ENCODE measurements at regions not wholly inside any gene's neighbourhood (a gene's known extent, or its start where the extent isn't known, plus 50 kb on each side); places are given as distances from the start of the nearest gene placed in this dataset.

- H3K27ac ChIP-seq = no peak overlapping the region
- H3K36me3 ChIP-seq = no peaks in the 10 kb centered on the region
- no peak overlapping the region for H3K4me3 ChIP-seq
- no peak for DNase-seq (ENCODE audit: low read depth in 1 of 2, low spot score in 2 of 2)
- H3K9me3 ChIP-seq (replicated peaks) = no peaks in the 10 kb centered on the region
- H3K4me1 ChIP-seq (replicated peaks) = no peaks in the 10 kb centered on the region
- H3K27me3 ChIP-seq (replicated peaks) = no peaks in the 10 kb centered on the region
Observed at GRCh38 chr12:91561958-91562325, 379.3 kb upstream of the DCN start.

GRCh38 chr12:91561301-91561957 is 378.8 kb upstream of the DCN start:
- H3K4me3 ChIP-seq = no peak overlapping the region
- H3K9me3 ChIP-seq (replicated peaks) = no peaks in the 10 kb centered on the region
- DNase-seq (ENCODE audit: low read depth in 1 of 2, low spot score in 2 of 2) = no peak
- H3K36me3 ChIP-seq = no peaks in the 10 kb centered on the region
- no peaks in the 10 kb centered on the region for H3K27me3 ChIP-seq (replicated peaks)
- H3K4me1 ChIP-seq (replicated peaks) = no peaks in the 10 kb centered on the region
- no peak overlapping the region for H3K27ac ChIP-seq

- Histone ChIP-seq H3K27me3 (replicated peaks) (no peaks in the 10 kb centered on the region), H3K9me3 (replicated peaks) (no peaks in the 10 kb centered on the region), H3K4me3 (no peak overlapping the region), H3K36me3 (no peaks in the 10 kb centered on the region), H3K27ac (no peak overlapping the region), H3K4me1 (replicated peaks) (no peaks in the 10 kb centered on the region)
- no peak for DNase-seq (ENCODE audit: low read depth in 1 of 2, low spot score in 2 of 2)
Observed at GRCh38 chr12:91556909-91557308, 374.3 kb upstream of the DCN start.

GRCh38 chr12:91555436-91556415 is 373.1 kb upstream of the DCN start:
- DNase-seq (ENCODE audit: low read depth in 1 of 2, low spot score in 2 of 2) = no peak
- Histone ChIP-seq H3K36me3 (no peaks in the 10 kb centered on the region), H3K4me3 (no peak overlapping the region), H3K27me3 (replicated peaks) (no peaks in the 10 kb centered on the region), H3K4me1 (replicated peaks) (no peaks in the 10 kb centered on the region), H3K9me3 (replicated peaks) (no peaks in the 10 kb centered on the region), H3K27ac (no peak overlapping the region)

GRCh38 chr12:91551927-91552326 is 369.3 kb upstream of the DCN start:
- no peaks in the 10 kb centered on the region for H3K36me3 ChIP-seq
- no peaks in the 10 kb centered on the region for H3K4me1 ChIP-seq (replicated peaks)
- H3K27ac ChIP-seq = no peak overlapping the region
- H3K9me3 ChIP-seq (replicated peaks) = no peaks in the 10 kb centered on the region
- H3K27me3 ChIP-seq (replicated peaks) = no peaks in the 10 kb centered on the region
- DNase-seq (ENCODE audit: low read depth in 1 of 2, low spot score in 2 of 2) = no peak
- no peak overlapping the region for H3K4me3 ChIP-seq

GRCh38 chr12:91551242-91551641 is 368.6 kb upstream of the DCN start:
- DNase-seq (ENCODE audit: low read depth in 1 of 2, low spot score in 2 of 2) = no peak
- no peak overlapping the region for H3K4me3 ChIP-seq
- no peaks in the 10 kb centered on the region for H3K36me3 ChIP-seq
- no peaks in the 10 kb centered on the region for H3K4me1 ChIP-seq (replicated peaks)
- H3K27me3 ChIP-seq (replicated peaks) = no peaks in the 10 kb centered on the region
- no peak overlapping the region for H3K27ac ChIP-seq
- H3K9me3 ChIP-seq (replicated peaks) = no peaks in the 10 kb centered on the region; the same call in 1 of the 2 replicates

- Histone ChIP-seq H3K36me3 (no peaks in the 10 kb centered on the region), H3K4me3 (no peak overlapping the region), H3K9me3 (replicated peaks) (no peaks in the 10 kb centered on the region; the same call in 1 of the 2 replicates), H3K27ac (no peak overlapping the region), H3K27me3 (replicated peaks) (no peaks in the 10 kb centered on the region), H3K4me1 (replicated peaks) (no peaks in the 10 kb centered on the region)
- no peak for DNase-seq (ENCODE audit: low read depth in 1 of 2, low spot score in 2 of 2)
Observed at GRCh38 chr12:91542666-91543065, 360.0 kb upstream of the DCN start.

- DNase-seq (ENCODE audit: low read depth in 1 of 2, low spot score in 2 of 2) = no peak
- Histone ChIP-seq H3K36me3 (no peaks in the 10 kb centered on the region), H3K4me3 (no peak overlapping the region), H3K4me1 (replicated peaks) (no peaks in the 10 kb centered on the region), H3K27me3 (replicated peaks) (no peaks in the 10 kb centered on the region), H3K9me3 (replicated peaks) (no peaks in the 10 kb centered on the region; the same call in 1 of the 2 replicates), H3K27ac (no peak overlapping the region)
Observed at GRCh38 chr12:91542067-91542466, 359.4 kb upstream of the DCN start.

- Histone ChIP-seq H3K36me3 (no peaks in the 10 kb centered on the region), H3K4me3 (no peak overlapping the region), H3K27me3 (replicated peaks) (no peaks in the 10 kb centered on the region), H3K4me1 (replicated peaks) (no peaks in the 10 kb centered on the region), H3K27ac (no peak overlapping the region), H3K9me3 (replicated peaks) (no peaks in the 10 kb centered on the region)
- no peak for DNase-seq (ENCODE audit: low read depth in 1 of 2, low spot score in 2 of 2)
Observed at GRCh38 chr12:91538418-91538817, 355.8 kb upstream of the DCN start.

GRCh38 chr12:91533366-91533765 is 350.7 kb upstream of the DCN start:
- no peaks in the 10 kb centered on the region for H3K36me3 ChIP-seq
- H3K27me3 ChIP-seq (replicated peaks) = no peaks in the 10 kb centered on the region
- no peaks in the 10 kb centered on the region for H3K9me3 ChIP-seq (replicated peaks)

GRCh38 chr12:91529829-91530228 is 347.2 kb upstream of the DCN start:
- Histone ChIP-seq H3K27me3 (replicated peaks) (no peaks in the 10 kb centered on the region), H3K4me3 (no peak overlapping the region), H3K4me1 (replicated peaks) (no peaks in the 10 kb centered on the region), H3K9me3 (replicated peaks) (no peaks in the 10 kb centered on the region), H3K36me3 (no peaks in the 10 kb centered on the region), H3K27ac (no peak overlapping the region)
- no peak for DNase-seq (ENCODE audit: low read depth in 1 of 2, low spot score in 2 of 2)

More at GRCh38 chr12:91533366-91533765, 350.7 kb upstream of the DCN start:
- Histone ChIP-seq H3K27ac (no peak overlapping the region), H3K4me1 (replicated peaks) (no peaks in the 10 kb centered on the region), H3K4me3 (no peak overlapping the region)
- no peak for DNase-seq (ENCODE audit: low read depth in 1 of 2, low spot score in 2 of 2)

- Histone ChIP-seq H3K27me3 (replicated peaks) (no peaks in the 10 kb centered on the region), H3K27ac (no peak overlapping the region), H3K36me3 (no peaks in the 10 kb centered on the region), H3K9me3 (replicated peaks) (no peaks in the 10 kb centered on the region), H3K4me1 (replicated peaks) (no peaks in the 10 kb centered on the region), H3K4me3 (no peak overlapping the region)
- DNase-seq (ENCODE audit: low read depth in 1 of 2, low spot score in 2 of 2) = no peak
Observed at GRCh38 chr12:91523831-91524230, 341.2 kb upstream of the DCN start.

GRCh38 chr12:91516695-91517047 is 334.1 kb upstream of the DCN start:
- no peaks in the 10 kb centered on the region for H3K4me1 ChIP-seq (replicated peaks)
- H3K4me3 ChIP-seq = no peak overlapping the region
- H3K9me3 ChIP-seq (replicated peaks) = no peaks in the 10 kb centered on the region
- no peak for DNase-seq (ENCODE audit: low read depth in 1 of 2, low spot score in 2 of 2)
- no peak overlapping the region for H3K27ac ChIP-seq
- H3K27me3 ChIP-seq (replicated peaks) = no peaks in the 10 kb centered on the region
- no peaks in the 10 kb centered on the region for H3K36me3 ChIP-seq

- Histone ChIP-seq H3K9me3 (replicated peaks) (no peaks in the 10 kb centered on the region), H3K27ac (no peak overlapping the region), H3K4me3 (no peak overlapping the region), H3K4me1 (replicated peaks) (no peaks in the 10 kb centered on the region), H3K27me3 (replicated peaks) (no peaks in the 10 kb centered on the region), H3K36me3 (no peaks in the 10 kb centered on the region)
- no peak for DNase-seq (ENCODE audit: low read depth in 1 of 2, low spot score in 2 of 2)
Observed at GRCh38 chr12:91515944-91516694, 333.5 kb upstream of the DCN start.

All from SJSA1 (cell line).